ENCODE measurements at regions not wholly inside any gene's neighbourhood (a gene's known extent, or its start where the extent isn't known, plus 50 kb on each side); places are given as distances from the start of the nearest gene placed in this dataset.

DNA sequence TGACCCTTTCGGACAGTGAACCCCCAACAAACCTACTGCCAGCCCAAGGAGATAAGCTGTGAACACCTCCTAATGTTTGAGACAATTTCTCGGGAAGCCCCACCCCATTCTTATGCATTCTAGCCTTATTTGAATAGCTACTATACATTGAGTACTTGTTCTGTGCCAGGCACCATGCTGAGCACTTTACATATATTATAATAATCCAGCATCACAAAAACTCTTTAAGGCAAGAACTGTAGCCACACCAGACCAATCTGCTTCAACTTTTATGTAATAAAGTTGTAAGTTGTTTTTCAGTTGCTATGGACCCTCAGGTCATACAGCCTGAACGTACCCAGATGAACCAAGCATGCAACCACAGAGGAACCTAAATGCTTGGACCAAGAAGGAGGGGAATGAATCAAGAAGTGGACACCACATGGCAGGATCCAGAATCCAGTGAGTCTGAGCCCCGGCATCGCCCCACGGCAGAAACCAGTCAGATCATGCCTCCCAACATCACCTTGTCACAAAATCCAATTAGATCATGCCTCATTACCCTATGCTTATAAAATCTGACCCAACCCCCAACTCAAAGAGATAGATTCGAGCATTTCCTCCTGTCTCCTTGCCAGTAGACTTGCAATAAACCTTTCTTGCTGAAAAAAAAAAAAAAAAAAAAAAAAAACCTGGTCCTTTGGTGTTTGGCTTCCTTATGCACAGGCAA lies 225.0 kb downstream of the QDPR start:
- no peaks in the 10 kb centered on the region for H3K36me3 Mint-ChIP-seq (ENCODE audit: low read depth)
- intact Hi-C loops (cut with micrococcal nuclease), result no loop called here
- CTCF ChIA-PET, result interaction anchor here (1.0 kb wide), 1 partner anchor 185 kb away, joined by 3 read pairs; no protein-coding TSS in a partner anchor

DNA sequence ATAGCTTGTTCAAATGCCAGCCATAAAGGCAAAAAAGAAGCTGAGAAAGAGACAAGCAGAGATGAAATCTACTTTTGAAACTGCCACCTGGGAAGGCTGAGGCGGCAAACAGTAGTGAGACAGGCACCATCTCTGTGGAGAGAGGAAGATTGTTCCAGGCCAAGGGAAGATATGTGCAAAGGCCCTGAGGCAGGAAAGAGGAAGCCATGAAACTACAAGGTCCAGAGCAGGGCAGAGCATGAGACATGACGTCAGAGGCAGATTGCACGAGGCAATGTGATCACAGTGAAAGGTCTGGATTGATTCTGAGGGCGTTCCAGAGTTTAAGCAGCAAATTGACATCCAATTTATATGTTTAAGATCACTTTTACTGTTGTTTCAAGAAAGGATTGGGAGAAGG lies 226.1 kb downstream of the QDPR start:
- H3K27ac Mint-ChIP-seq, result no peak overlapping the region
- H3K4me1 Mint-ChIP-seq (ENCODE audit: low read depth), result no peaks in the 10 kb centered on the region
- no peak for DNase-seq
- CTCF ChIA-PET, result interaction anchor here (1.0 kb wide), 1 partner anchor 186 kb away, joined by 3 read pairs; no protein-coding TSS in a partner anchor
- H3K36me3 Mint-ChIP-seq (ENCODE audit: low read depth), result no peaks in the 10 kb centered on the region
- no peaks in the 10 kb centered on the region for H3K9me3 Mint-ChIP-seq
- intact Hi-C loops (cut with micrococcal nuclease), result no loop called here
- peaks cover 3% of the 10 kb centered on the region for H3K27me3 Mint-ChIP-seq (ENCODE audit: low read depth)
- no peak overlapping the region for H3K4me3 Mint-ChIP-seq

More for the DNA sequence above, 225.0 kb downstream of the QDPR start:
- H3K4me1 Mint-ChIP-seq (ENCODE audit: low read depth), result no peaks in the 10 kb centered on the region
- peaks cover 3% of the 10 kb centered on the region for H3K27me3 Mint-ChIP-seq (ENCODE audit: low read depth)
- H3K27ac Mint-ChIP-seq, result no peak overlapping the region
- DNase-seq, result no peak
- no peak overlapping the region for H3K4me3 Mint-ChIP-seq
- no peaks in the 10 kb centered on the region for H3K9me3 Mint-ChIP-seq

DNA sequence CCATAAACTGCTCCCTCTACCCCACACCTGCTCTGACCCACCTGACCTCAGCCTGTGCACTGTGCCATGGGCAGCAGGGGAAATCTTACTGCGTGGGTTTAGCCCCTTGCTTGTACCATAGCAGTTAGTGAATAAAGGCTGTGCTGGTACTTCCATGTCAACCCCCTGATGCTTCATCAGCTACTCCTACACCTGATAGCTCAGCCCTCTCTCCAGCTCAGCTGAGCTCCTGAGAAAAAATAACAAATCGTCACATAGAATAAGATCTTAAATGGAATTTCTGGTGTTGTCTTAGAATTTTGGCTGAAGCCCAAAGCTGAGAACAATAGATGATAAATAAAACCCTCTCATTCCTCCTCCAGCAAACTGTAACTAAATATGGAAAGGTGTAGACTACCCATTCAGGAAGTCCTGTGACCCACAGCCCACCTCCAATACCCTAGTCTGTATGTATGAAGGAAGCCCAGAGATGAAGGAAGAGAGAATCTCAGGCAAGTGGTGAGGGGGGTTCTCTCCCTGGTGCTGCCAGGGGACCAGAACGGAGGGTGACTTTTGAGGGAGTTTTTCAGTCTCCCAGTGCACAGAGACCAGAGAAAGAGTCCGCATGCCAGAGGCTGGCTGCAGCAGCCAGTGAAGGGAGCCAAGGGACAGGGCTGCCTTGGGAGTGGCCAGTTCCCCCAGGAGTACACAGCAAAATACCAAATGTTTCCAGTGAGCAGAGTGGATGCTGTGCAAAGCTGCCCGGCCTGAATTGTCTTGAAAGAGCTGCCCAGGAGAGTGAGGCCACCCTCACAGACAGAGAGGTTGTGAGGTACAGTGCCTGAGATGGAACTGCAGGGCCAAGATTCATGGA lies 227.3 kb downstream of the QDPR start:
- H3K9me3 Mint-ChIP-seq, result no peaks in the 10 kb centered on the region
- H3K27ac Mint-ChIP-seq, result no peak overlapping the region
- intact Hi-C loops (cut with micrococcal nuclease), result no loop called here
- H3K27me3 Mint-ChIP-seq (ENCODE audit: low read depth), result peaks cover 3% of the 10 kb centered on the region
- CTCF ChIA-PET, result interaction anchor here (0.5 kb wide), 1 partner anchor 184 kb away, joined by 3 read pairs; no protein-coding TSS in a partner anchor
- no peaks in the 10 kb centered on the region for H3K36me3 Mint-ChIP-seq (ENCODE audit: low read depth)
- DNase-seq, result no peak
- no peak overlapping the region for H3K4me3 Mint-ChIP-seq
- H3K4me1 Mint-ChIP-seq (ENCODE audit: low read depth), result no peaks in the 10 kb centered on the region

DNA sequence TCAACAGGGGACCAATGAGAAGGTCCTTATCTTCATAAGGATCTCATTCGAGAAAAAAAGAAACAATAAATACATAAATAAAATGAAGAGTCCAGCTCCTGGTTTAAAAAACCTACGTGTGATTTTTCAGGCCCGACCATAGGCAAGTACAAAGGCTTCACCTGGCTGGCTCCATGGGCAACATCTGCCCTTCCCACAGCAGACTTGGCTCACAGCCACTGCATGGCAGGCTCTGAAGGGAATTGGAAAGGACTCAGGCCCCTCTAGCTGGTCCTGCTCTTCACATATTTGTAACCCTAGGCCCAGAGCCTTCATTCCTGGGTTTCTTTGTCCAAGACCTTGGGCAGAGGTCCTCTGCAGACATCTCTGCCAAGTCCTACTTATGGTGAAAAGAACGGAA lies 228.1 kb downstream of the QDPR start:
- peaks cover 3% of the 10 kb centered on the region for H3K27me3 Mint-ChIP-seq (ENCODE audit: low read depth)
- CTCF ChIA-PET, result no interaction called here
- no peaks in the 10 kb centered on the region for H3K9me3 Mint-ChIP-seq
- H3K36me3 Mint-ChIP-seq (ENCODE audit: low read depth), result no peaks in the 10 kb centered on the region
- H3K4me1 Mint-ChIP-seq (ENCODE audit: low read depth), result no peaks in the 10 kb centered on the region
- H3K4me3 Mint-ChIP-seq, result no peak overlapping the region
- no peak overlapping the region for H3K27ac Mint-ChIP-seq
- intact Hi-C loops (cut with micrococcal nuclease), result no loop called here
- DNase-seq, result no peak

DNA sequence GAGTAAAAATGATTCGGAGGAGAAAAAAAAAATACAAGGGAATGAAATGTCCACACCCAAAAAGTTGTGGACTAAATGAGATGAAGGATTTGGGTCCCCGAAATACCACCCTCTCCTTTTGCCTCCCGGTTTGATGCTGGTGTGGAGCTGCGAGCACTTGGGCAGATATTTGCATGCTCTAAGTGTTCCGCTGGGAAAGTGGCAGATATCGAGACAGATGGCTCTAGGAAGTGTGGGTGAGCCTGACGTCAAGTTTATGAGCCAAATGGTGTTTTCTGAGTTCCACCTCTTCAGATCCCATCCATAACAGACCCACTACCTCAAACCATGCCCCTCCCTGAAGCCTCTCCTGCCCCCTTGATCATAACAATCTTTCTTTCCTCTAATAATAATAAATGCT lies 228.6 kb downstream of the QDPR start:
- no peaks in the 10 kb centered on the region for H3K36me3 Mint-ChIP-seq (ENCODE audit: low read depth)
- peaks cover 3% of the 10 kb centered on the region for H3K27me3 Mint-ChIP-seq (ENCODE audit: low read depth)
- no peak overlapping the region for H3K27ac Mint-ChIP-seq
- no peak overlapping the region for H3K4me3 Mint-ChIP-seq
- CTCF ChIA-PET, result no interaction called here
- H3K4me1 Mint-ChIP-seq (ENCODE audit: low read depth), result no peaks in the 10 kb centered on the region
- no peaks in the 10 kb centered on the region for H3K9me3 Mint-ChIP-seq
- intact Hi-C loops (cut with micrococcal nuclease), result no loop called here
- DNase-seq, result no peak

DNA sequence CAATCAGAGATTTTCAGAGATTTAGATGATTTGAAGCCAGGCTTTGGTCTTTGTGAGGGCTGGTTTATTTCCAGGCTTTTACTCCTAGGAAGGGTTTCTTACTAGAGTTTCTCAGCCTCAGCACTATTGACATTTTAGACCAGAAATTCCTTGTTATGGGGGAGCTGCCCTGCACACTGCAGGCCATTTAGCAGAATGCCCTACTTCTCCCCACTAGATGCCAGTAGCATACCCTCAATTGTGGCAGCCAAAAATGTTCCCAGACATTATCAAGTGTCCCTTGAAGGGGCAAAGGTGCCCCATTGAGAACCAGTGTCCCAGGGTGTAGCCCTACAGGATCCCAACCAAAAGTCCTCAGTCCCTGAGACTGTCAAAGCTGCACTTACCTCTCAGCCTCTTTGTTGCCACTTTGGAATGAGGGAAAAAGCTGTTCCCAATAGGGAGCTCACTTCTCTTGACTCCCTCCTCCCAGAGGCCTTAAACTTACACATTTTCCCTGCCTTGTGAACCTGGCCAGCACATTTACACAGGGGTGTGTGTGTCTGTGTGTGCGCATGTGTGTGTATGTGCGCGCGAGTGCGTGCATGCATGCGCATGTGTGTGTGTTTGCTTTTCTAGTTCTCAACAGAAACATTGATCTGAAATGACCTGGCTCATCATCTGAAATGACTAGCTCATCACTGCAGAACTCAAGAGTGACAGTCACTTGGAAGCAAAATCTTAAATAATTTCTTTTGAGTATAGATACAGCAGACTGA lies 231.4 kb downstream of the QDPR start:
- Mint-ChIP-seq H3K27ac (no peak overlapping the region), H3K36me3 (ENCODE audit: low read depth) (no peaks in the 10 kb centered on the region), H3K27me3 (ENCODE audit: low read depth) (peaks cover 6% of the 10 kb centered on the region), H3K4me3 (no peak overlapping the region), H3K4me1 (ENCODE audit: low read depth) (no peaks in the 10 kb centered on the region), H3K9me3 (no peaks in the 10 kb centered on the region)
- no peak for DNase-seq
- CTCF ChIA-PET, result interaction anchor here (0.8 to 1.3 kb wide), 4 partner anchors 15 to 166 kb away, joined by 3 to 6 read pairs (median 3); no protein-coding TSS in a partner anchor
- intact Hi-C loops (cut with micrococcal nuclease), result no loop called here

DNA sequence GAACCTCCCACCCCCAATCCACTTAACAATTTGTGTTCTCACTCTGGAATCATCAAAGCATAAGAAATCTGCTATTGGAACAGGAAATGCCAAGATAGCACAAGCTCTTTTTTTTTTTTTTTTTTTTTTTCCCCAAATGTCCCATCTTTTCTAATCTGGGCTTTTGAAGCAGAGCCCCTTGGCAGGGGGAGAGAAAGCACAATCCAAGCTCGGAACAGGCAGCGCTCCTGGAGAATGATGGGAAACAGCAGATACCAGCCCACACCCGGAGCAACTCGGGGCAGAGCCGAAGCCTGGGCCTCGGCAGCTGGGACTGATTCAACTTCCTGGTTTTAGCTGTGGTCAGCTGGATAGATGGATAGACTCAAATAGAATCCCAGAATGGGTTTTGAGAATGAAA lies 235.1 kb downstream of the QDPR start:
- Mint-ChIP-seq H3K27me3 (ENCODE audit: low read depth) (peaks cover 2% of the 10 kb centered on the region), H3K4me1 (ENCODE audit: low read depth) (no peaks in the 10 kb centered on the region), H3K9me3 (no peaks in the 10 kb centered on the region), H3K27ac (no peak overlapping the region), H3K36me3 (ENCODE audit: low read depth) (no peaks in the 10 kb centered on the region), H3K4me3 (no peak overlapping the region)
- CTCF ChIA-PET, result no interaction called here
- intact Hi-C loops (cut with micrococcal nuclease), result no loop called here
- DNase-seq, result no peak

DNA sequence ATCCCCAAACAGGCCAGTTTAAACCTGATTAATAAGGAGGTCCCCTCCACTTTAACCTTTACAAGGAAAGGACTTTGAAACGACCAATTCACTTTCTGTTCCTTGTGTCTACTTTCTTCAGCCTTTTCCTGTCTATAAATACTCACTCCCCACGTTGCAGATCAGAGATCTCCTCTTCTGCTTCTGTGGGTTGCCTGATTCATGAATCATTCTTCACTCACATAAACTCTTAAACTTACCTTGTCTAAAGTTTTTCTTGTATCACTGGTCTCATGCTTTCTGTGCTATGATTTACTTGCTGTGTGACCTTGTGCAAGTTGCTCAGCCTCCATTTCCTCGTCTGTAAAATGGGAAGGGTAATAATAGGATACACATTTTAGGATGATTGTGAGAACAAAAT lies 236.1 kb downstream of the QDPR start:
- H3K9me3 Mint-ChIP-seq, result no peaks in the 10 kb centered on the region
- CTCF ChIA-PET, result no interaction called here
- peaks cover 2% of the 10 kb centered on the region for H3K27me3 Mint-ChIP-seq (ENCODE audit: low read depth)
- intact Hi-C loops (cut with micrococcal nuclease), result no loop called here
- H3K4me3 Mint-ChIP-seq, result no peak overlapping the region
- H3K4me1 Mint-ChIP-seq (ENCODE audit: low read depth), result no peaks in the 10 kb centered on the region
- no peak overlapping the region for H3K27ac Mint-ChIP-seq
- no peaks in the 10 kb centered on the region for H3K36me3 Mint-ChIP-seq (ENCODE audit: low read depth)
- no peak for DNase-seq

DNA sequence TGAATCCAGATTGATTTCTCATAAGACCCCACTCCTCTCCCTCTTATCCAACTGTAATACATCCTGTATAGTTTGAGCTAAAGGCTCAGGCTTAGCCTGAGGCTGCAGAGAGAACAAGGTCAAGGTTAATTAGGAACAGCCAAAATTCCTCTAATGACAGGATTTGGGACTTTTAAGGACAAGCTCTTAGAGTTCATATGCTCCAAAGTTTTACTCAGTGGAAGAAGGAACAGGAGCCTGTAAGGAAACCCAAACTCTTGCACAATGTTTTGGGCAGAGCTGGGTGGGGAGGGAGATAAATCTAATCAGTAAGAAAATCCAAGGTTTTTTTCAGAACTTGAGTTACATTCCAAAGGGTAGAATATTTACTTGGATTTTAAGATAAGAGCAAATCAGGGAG lies 238.8 kb downstream of the QDPR start:
- no peak for DNase-seq
- Mint-ChIP-seq H3K9me3 (no peaks in the 10 kb centered on the region), H3K27me3 (ENCODE audit: low read depth) (peaks cover 17% of the 10 kb centered on the region), H3K36me3 (ENCODE audit: low read depth) (no peaks in the 10 kb centered on the region), H3K27ac (no peak overlapping the region), H3K4me3 (no peak overlapping the region), H3K4me1 (ENCODE audit: low read depth) (no peaks in the 10 kb centered on the region)
- intact Hi-C loops (cut with micrococcal nuclease), result no loop called here
- CTCF ChIA-PET, result no interaction called here

DNA sequence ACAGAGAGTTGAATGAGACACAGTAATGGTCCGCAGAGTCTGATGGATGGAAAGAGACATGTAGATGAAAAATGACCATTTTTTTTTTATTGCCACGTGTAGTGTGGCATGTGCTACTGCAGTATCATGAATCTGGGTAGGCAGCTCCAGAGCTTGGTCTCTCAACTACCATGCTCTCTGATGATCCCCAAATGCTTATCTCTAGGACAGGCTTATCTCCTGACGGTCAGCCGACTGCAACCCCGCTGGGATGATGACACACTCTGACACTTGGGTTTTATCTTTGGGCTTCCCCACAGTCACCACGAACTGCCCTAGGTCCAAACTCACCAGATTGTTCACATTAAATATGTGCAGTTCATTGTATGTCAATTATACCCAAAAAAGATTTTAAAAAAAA lies 239.7 kb downstream of the QDPR start:
- Mint-ChIP-seq H3K27me3 (ENCODE audit: low read depth) (peaks cover 19% of the 10 kb centered on the region), H3K4me3 (no peak overlapping the region), H3K27ac (no peak overlapping the region), H3K9me3 (no peaks in the 10 kb centered on the region), H3K36me3 (ENCODE audit: low read depth) (no peaks in the 10 kb centered on the region), H3K4me1 (ENCODE audit: low read depth) (no peaks in the 10 kb centered on the region)
- intact Hi-C loops (cut with micrococcal nuclease), result no loop called here
- CTCF ChIA-PET, result no interaction called here
- DNase-seq, result no peak

DNA sequence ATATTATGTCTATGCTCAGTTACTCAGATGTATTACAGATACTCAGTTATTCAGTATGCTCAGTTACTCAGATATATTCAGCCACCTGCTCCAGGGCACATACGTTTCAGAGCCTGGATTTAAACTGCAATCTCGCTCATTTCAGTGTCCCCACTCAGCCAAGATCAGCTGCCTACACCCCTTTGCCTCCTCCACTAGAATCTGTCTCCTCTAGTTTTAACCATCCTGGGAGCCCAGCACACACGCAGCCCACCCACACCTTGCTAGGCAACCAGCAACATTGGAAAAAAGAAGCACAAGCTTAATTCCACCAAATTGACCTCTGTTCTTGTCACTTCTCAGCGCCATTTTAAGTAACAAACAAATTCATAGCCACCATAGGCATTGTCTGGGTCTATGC lies 246.2 kb downstream of the QDPR start:
- no peaks in the 10 kb centered on the region for H3K9me3 Mint-ChIP-seq
- peaks cover 26% of the 10 kb centered on the region for H3K27me3 Mint-ChIP-seq (ENCODE audit: low read depth)
- CTCF ChIA-PET, result interaction anchor here (0.9 kb wide), 1 partner anchor 14 kb away, joined by 3 read pairs; no protein-coding TSS in a partner anchor
- no peak overlapping the region for H3K27ac Mint-ChIP-seq
- DNase-seq, result no peak
- intact Hi-C loops (cut with micrococcal nuclease), result no loop called here
- no peak overlapping the region for H3K4me3 Mint-ChIP-seq
- no peaks in the 10 kb centered on the region for H3K4me1 Mint-ChIP-seq (ENCODE audit: low read depth)
- H3K36me3 Mint-ChIP-seq (ENCODE audit: low read depth), result no peaks in the 10 kb centered on the region

DNA sequence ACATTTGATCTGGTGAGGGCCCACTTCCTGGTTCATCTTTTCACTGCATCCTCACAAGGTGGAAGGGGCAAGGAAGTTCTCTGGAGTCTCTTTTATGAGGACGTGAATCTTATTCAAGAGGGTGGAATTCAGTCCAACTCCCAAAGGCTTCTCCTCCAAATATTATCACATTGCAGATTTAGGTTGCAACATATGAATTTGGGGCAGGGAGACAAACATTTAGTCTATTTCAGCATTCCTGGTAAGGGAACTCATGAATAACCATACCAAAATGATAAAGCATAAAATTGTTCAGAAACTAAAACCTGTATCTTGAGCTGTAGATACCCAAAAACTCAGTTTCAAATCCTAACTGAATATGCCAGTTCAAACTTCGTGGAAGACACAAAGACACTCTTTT lies 246.8 kb downstream of the QDPR start:
- no peak overlapping the region for H3K4me3 Mint-ChIP-seq
- no peak for DNase-seq
- H3K27me3 Mint-ChIP-seq (ENCODE audit: low read depth), result peaks cover 26% of the 10 kb centered on the region
- H3K36me3 Mint-ChIP-seq (ENCODE audit: low read depth), result no peaks in the 10 kb centered on the region
- no peaks in the 10 kb centered on the region for H3K4me1 Mint-ChIP-seq (ENCODE audit: low read depth)
- intact Hi-C loops (cut with micrococcal nuclease), result no loop called here
- CTCF ChIA-PET, result interaction anchor here (0.9 kb wide), 1 partner anchor 15 kb away, joined by 3 read pairs; no protein-coding TSS in a partner anchor
- no peaks in the 10 kb centered on the region for H3K9me3 Mint-ChIP-seq
- no peak overlapping the region for H3K27ac Mint-ChIP-seq
